ENCODE measurements at regions not wholly inside any gene's neighbourhood (a gene's known extent, or its start where the extent isn't known, plus 50 kb on each side); places are given as distances from the start of the nearest gene placed in this dataset.

GRCh38 chr10:8696746-8697145, 642.3 kb downstream of the GATA3 start:
- TF ChIP-seq CTCF (IDR thresholded peaks at IDR 0.05; ENCODE audit: unreplicated experiment) = no peak
- H3K36me3 Mint-ChIP-seq (ENCODE audit: insufficient read depth) = no peaks in the 10 kb centered on the region
- no peaks in the 10 kb centered on the region for H3K4me1 Mint-ChIP-seq (ENCODE audit: low read depth)
- H3K4me3 Mint-ChIP-seq (ENCODE audit: low read depth) = no peak overlapping the region
- peaks cover 3% of the 10 kb centered on the region for H3K27me3 Mint-ChIP-seq
- H3K9me3 Mint-ChIP-seq (ENCODE audit: low read depth) = peaks cover 7% of the 10 kb centered on the region
- no peak overlapping the region for H3K27ac Mint-ChIP-seq
- no peak for DNase-seq (ENCODE audit: low spot score, unreplicated experiment)

GRCh38 chr10:8700689-8701088, 646.2 kb downstream of the GATA3 start:
- H3K4me3 Mint-ChIP-seq (ENCODE audit: low read depth) = no peak overlapping the region
- no peak for DNase-seq (ENCODE audit: low spot score, unreplicated experiment)

GRCh38 chr10:8702181-8702580, 647.7 kb downstream of the GATA3 start:
- H3K9me3 Mint-ChIP-seq (ENCODE audit: low read depth) = peaks cover 7% of the 10 kb centered on the region
- H3K4me3 Mint-ChIP-seq (ENCODE audit: low read depth) = no peak overlapping the region
- no peak overlapping the region for H3K27ac Mint-ChIP-seq
- no peaks in the 10 kb centered on the region for H3K4me1 Mint-ChIP-seq (ENCODE audit: low read depth)
- DNase-seq (ENCODE audit: low spot score, unreplicated experiment) = no peak
- H3K36me3 Mint-ChIP-seq (ENCODE audit: insufficient read depth) = no peaks in the 10 kb centered on the region
- no peak for TF ChIP-seq CTCF (IDR thresholded peaks at IDR 0.05; ENCODE audit: unreplicated experiment)
- H3K27me3 Mint-ChIP-seq = peaks cover under 1% of the 10 kb centered on the region

More at GRCh38 chr10:8700689-8701088, 646.2 kb downstream of the GATA3 start:
- H3K27me3 Mint-ChIP-seq = peaks cover 3% of the 10 kb centered on the region
- H3K9me3 Mint-ChIP-seq (ENCODE audit: low read depth) = peaks cover 7% of the 10 kb centered on the region
- no peaks in the 10 kb centered on the region for H3K4me1 Mint-ChIP-seq (ENCODE audit: low read depth)
- no peak for TF ChIP-seq CTCF (IDR thresholded peaks at IDR 0.05; ENCODE audit: unreplicated experiment)
- no peaks in the 10 kb centered on the region for H3K36me3 Mint-ChIP-seq (ENCODE audit: insufficient read depth)
- H3K27ac Mint-ChIP-seq = no peak overlapping the region

- no peaks in the 10 kb centered on the region for H3K36me3 Mint-ChIP-seq (ENCODE audit: insufficient read depth)
- no peaks in the 10 kb centered on the region for H3K9me3 Mint-ChIP-seq (ENCODE audit: low read depth)
- no peak overlapping the region for H3K27ac Mint-ChIP-seq
- no peak for DNase-seq (ENCODE audit: low spot score, unreplicated experiment)
- H3K4me3 Mint-ChIP-seq (ENCODE audit: low read depth) = no peak overlapping the region
- no peaks in the 10 kb centered on the region for H3K4me1 Mint-ChIP-seq (ENCODE audit: low read depth)
- H3K27me3 Mint-ChIP-seq = peaks cover 2% of the 10 kb centered on the region
- no peak for TF ChIP-seq CTCF (IDR thresholded peaks at IDR 0.05; ENCODE audit: unreplicated experiment)
Measured at GRCh38 chr10:8705415-8705814, 650.9 kb downstream of the GATA3 start.

GRCh38 chr10:8712656-8713055, 658.2 kb downstream of the GATA3 start:
- Mint-ChIP-seq H3K9me3 (ENCODE audit: low read depth) (no peaks in the 10 kb centered on the region), H3K36me3 (ENCODE audit: insufficient read depth) (no peaks in the 10 kb centered on the region), H3K27ac (no peak overlapping the region), H3K4me3 (ENCODE audit: low read depth) (no peak overlapping the region), H3K4me1 (ENCODE audit: low read depth) (no peaks in the 10 kb centered on the region), H3K27me3 (peaks cover 2% of the 10 kb centered on the region)
- DNase-seq (ENCODE audit: low spot score, unreplicated experiment) = no peak
- no peak for TF ChIP-seq CTCF (IDR thresholded peaks at IDR 0.05; ENCODE audit: unreplicated experiment)

Data from progenitor cell of endocrine pancreas (in vitro differentiated cells).